ENCODE measurements at regions not wholly inside any gene's neighbourhood (a gene's known extent, or its start where the extent isn't known, plus 50 kb on each side); places are given as distances from the start of the nearest gene placed in this dataset.

GRCh38 chr15:62389885-62390790, 225.1 kb upstream of the C2CD4B start, which contains the start of gene TLN2 (continued):
- TF ChIP-seq ZNF232 (CRISPR knock-in tag; IDR thresholded peaks at IDR 0.05) (0 out of 2 replicates have a peak, but pooled peaks have one; percentile 44), SP1 (CRISPR knock-in tag; conservative IDR thresholded peaks at IDR 0.05) (peak; percentile 62; the same call in 1 of the 2 replicates), CBFB (CRISPR knock-in tag; IDR thresholded peaks at IDR 0.05; ENCODE audit: low read depth) (peak; percentile 89; the same call in 1 of the 2 replicates), TEAD4 (CRISPR knock-in tag; IDR thresholded peaks at IDR 0.05) (no peak), NR3C1 (CRISPR knock-in tag; conservative IDR thresholded peaks at IDR 0.05; ENCODE audit: low read depth) (no peak), JAZF1 (CRISPR knock-in tag; IDR thresholded peaks at IDR 0.05) (no peak), ZNF416 (CRISPR knock-in tag; IDR thresholded peaks at IDR 0.05) (no peak), FOXP4 (CRISPR knock-in tag; IDR thresholded peaks at IDR 0.05) (no peak), IRF2 (CRISPR knock-in tag; IDR thresholded peaks at IDR 0.05; ENCODE audit: borderline replicate concordance, low read depth) (no peak), CTCF (IDR thresholded peaks at IDR 0.05) (no peak), OVOL2 (CRISPR knock-in tag; IDR thresholded peaks at IDR 0.05; ENCODE audit: borderline replicate concordance) (no peak), HMGA2 (CRISPR knock-in tag; IDR thresholded peaks at IDR 0.05) (no peak), ZMAT4 (CRISPR knock-in tag; IDR thresholded peaks at IDR 0.05) (0 out of 2 replicates have a peak, but pooled peaks have one; percentile 18), TEAD1 (CRISPR knock-in tag; IDR thresholded peaks at IDR 0.05) (no peak), NFATC4 (CRISPR knock-in tag; IDR thresholded peaks at IDR 0.05) (no peak), ZBTB21 (CRISPR knock-in tag; IDR thresholded peaks at IDR 0.05; ENCODE audit: borderline replicate concordance) (0 out of 2 replicates have a peak, but pooled peaks have one; percentile 24), GTF2I (CRISPR knock-in tag; conservative IDR thresholded peaks at IDR 0.05) (no peak), PRDM15 (CRISPR knock-in tag; IDR thresholded peaks at IDR 0.05) (no peak), SOX15 (CRISPR knock-in tag; IDR thresholded peaks at IDR 0.05) (no peak), RORB (CRISPR knock-in tag; IDR thresholded peaks at IDR 0.05) (no peak), ZNF138 (CRISPR knock-in tag; conservative IDR thresholded peaks at IDR 0.05) (no peak), JUN (CRISPR knock-in tag; IDR thresholded peaks at IDR 0.05) (no peak; the same call in 1 of the 2 replicates), NFYB (CRISPR knock-in tag; conservative IDR thresholded peaks at IDR 0.05; ENCODE audit: low read depth) (no peak), E2F1 (CRISPR knock-in tag; IDR thresholded peaks at IDR 0.05) (no peak), ZNF512 (CRISPR knock-in tag; IDR thresholded peaks at IDR 0.05; ENCODE audit: borderline replicate concordance) (no peak), RELA (CRISPR knock-in tag; IDR thresholded peaks at IDR 0.05; ENCODE audit: borderline replicate concordance) (no peak), USF1 (CRISPR knock-in tag; IDR thresholded peaks at IDR 0.05) (no peak)
